ENCODE measurements at regions not wholly inside any gene's neighbourhood (a gene's known extent, or its start where the extent isn't known, plus 50 kb on each side); places are given as distances from the start of the nearest gene placed in this dataset.

- no peak for DNase-seq (ENCODE audit: low spot score)
- in situ Hi-C loops (cut with MboI; ENCODE audit: low sequenced_read_pairs, unreplicated experiment) = no loop called here
- TF ChIP-seq, protein P1, sequence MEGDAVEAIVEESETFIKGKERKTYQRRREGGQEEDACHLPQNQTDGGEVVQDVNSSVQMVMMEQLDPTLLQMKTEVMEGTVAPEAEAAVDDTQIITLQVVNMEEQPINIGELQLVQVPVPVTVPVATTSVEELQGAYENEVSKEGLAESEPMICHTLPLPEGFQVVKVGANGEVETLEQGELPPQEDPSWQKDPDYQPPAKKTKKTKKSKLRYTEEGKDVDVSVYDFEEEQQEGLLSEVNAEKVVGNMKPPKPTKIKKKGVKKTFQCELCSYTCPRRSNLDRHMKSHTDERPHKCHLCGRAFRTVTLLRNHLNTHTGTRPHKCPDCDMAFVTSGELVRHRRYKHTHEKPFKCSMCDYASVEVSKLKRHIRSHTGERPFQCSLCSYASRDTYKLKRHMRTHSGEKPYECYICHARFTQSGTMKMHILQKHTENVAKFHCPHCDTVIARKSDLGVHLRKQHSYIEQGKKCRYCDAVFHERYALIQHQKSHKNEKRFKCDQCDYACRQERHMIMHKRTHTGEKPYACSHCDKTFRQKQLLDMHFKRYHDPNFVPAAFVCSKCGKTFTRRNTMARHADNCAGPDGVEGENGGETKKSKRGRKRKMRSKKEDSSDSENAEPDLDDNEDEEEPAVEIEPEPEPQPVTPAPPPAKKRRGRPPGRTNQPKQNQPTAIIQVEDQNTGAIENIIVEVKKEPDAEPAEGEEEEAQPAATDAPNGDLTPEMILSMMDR (IDR thresholded peaks at IDR 0.05; ENCODE audit: borderline replicate concordance, control extremely low read depth, extremely low read depth, insufficient read depth, missing control alignments) = no peak
Measured at GRCh38 chr5:81866994-81867393, 104.8 kb upstream of the ATG10 start.

DNA sequence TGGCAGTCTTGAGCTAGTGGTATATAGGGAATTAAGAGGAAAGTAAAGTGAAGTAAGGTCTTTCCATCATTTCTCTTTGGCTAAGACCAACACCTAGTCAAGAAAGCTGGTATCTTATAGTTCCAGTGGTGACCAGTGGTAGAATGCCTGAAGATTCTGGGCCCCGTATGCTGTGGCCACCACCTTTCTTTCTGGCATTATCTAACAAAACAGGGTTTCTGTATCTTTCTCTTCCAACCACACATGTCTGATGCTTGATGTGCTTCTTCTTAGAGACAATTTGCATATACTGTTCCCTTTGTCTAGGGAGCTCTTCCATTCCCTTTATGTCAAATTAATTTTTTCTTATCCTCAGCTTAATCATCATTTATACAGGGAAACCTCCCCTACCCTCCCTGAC, 109.9 kb upstream of the SSBP2 start:
- in situ Hi-C loops (cut with MboI; ENCODE audit: low sequenced_read_pairs, unreplicated experiment) = no loop called here
- TF ChIP-seq, protein P1 (IDR thresholded peaks at IDR 0.05; ENCODE audit: borderline replicate concordance, control extremely low read depth, extremely low read depth, insufficient read depth, missing control alignments) = no peak
- DNase-seq (ENCODE audit: low spot score) = no peak

- no peak for DNase-seq (ENCODE audit: low spot score)
- TF ChIP-seq, protein P1 (IDR thresholded peaks at IDR 0.05; ENCODE audit: borderline replicate concordance, control extremely low read depth, extremely low read depth, insufficient read depth, missing control alignments) = no peak
- in situ Hi-C loops (cut with MboI; ENCODE audit: low sequenced_read_pairs, unreplicated experiment) = no loop called here
Measured at GRCh38 chr5:81859624-81860023, 108.7 kb upstream of the SSBP2 start.

- in situ Hi-C loops (cut with MboI; ENCODE audit: low sequenced_read_pairs, unreplicated experiment) = no loop called here
- no peak for DNase-seq (ENCODE audit: low spot score)
- TF ChIP-seq, protein P1 (IDR thresholded peaks at IDR 0.05; ENCODE audit: borderline replicate concordance, control extremely low read depth, extremely low read depth, insufficient read depth, missing control alignments) = peak; percentile 36
Measured at GRCh38 chr5:81856948-81857928, 106.3 kb upstream of the SSBP2 start.

DNA sequence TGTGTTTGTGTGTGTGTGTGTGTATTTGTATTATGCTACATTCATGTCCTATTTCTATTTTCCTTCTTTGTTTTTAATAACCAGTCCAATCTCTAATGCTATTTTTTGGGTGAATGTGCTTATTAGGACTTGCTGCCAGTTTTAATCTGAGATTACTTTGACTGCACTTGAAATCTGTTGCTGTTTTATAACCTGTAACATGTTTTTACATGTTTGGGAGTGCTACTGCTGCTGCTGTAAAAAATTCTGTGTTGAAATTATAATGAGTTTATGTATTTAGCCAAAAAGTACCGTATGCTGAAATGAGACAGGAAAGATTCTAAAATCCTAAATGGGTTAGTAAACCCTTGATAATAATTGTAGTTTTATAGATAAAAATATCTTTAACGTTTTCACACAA, 104.7 kb upstream of the SSBP2 start:
- TF ChIP-seq, protein P1 (IDR thresholded peaks at IDR 0.05; ENCODE audit: borderline replicate concordance, control extremely low read depth, extremely low read depth, insufficient read depth, missing control alignments) = no peak
- no peak for DNase-seq (ENCODE audit: low spot score)
- in situ Hi-C loops (cut with MboI; ENCODE audit: low sequenced_read_pairs, unreplicated experiment) = no loop called here

GRCh38 chr5:81854915-81855314, 104.0 kb upstream of the SSBP2 start:
- TF ChIP-seq, protein P1 (IDR thresholded peaks at IDR 0.05; ENCODE audit: borderline replicate concordance, control extremely low read depth, extremely low read depth, insufficient read depth, missing control alignments) = no peak
- no peak for DNase-seq (ENCODE audit: low spot score)
- in situ Hi-C loops (cut with MboI; ENCODE audit: low sequenced_read_pairs, unreplicated experiment) = no loop called here
